GM08714 (cell line): ENCODE measurements at regions not wholly inside any gene's neighbourhood (a gene's known extent, or its start where the extent isn't known, plus 50 kb on each side); places are given as distances from the start of the nearest gene placed in this dataset.
"Not testable (repeated sequence)": the region's sequence is repeated elsewhere in the genome, so short reads cannot be mapped to it uniquely, and the experiment has no call there.

Experiments
- H3K4me3 ChIP-seq: fragments of 200-500 bp; sonication (Bioruptor generic); 2 replicates; pipeline ENCODE4 v1.5.1; 2014; ENCODE audit warnings: mild to moderate bottlenecking, low read length, inconsistent platforms
- ZNF274 ChIP-seq: IDR thresholded peaks from 2 replicates; pipeline ENCODE4 v1.6.1; 2012; ENCODE audit warnings: mild to moderate bottlenecking, low read depth, low read length

DNA sequence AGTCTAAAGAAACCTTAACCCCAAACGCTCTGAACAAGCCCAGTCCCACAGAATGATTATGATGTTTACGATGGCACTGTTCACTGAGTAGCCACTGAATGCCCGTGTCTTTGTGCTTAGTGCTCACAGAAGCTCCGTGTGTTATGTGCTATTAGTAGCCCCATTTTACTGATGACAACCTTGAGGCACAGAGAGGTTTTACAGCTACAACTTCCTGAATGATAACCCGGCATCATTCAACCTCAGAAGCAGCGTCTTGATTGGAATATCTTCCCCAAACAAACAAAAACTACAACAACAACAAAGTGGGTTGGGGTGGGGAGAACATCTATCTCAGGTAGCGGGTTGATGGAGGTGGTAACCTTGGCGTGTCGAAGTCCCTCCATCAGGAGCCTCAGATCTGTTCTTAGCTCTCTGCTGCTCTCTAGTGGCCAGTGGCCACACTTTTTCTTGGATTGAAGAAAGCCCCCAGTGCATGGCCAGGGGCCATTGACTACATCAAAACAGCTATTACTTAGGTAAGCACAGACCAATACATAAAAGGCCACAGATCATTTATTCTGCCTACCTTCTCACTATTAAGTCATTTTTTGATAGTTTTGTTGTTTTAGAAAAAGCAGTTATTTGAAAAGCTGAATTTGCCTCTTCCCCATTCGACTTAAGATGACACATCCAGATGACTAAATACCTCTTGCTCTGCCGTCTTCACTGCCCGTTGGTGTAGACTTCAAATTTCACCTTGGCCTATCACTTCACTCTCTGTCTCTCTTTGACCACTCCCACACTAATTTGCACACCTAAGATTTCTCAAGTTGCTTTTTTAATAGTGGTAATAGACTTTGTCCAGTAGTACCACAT, 376.9 kb downstream of the GALC start:
- no peak overlapping the region for H3K4me3 ChIP-seq
- TF ChIP-seq ZNF274: no peak

GRCh38 chr14:87615047-87615446, 377.9 kb downstream of the GALC start:
- no peak for TF ChIP-seq ZNF274
- H3K4me3 ChIP-seq: no peak overlapping the region

GRCh38 chr14:87613881-87614280, 379.1 kb downstream of the GALC start:
- TF ChIP-seq ZNF274: no peak
- no peak overlapping the region for H3K4me3 ChIP-seq

DNA sequence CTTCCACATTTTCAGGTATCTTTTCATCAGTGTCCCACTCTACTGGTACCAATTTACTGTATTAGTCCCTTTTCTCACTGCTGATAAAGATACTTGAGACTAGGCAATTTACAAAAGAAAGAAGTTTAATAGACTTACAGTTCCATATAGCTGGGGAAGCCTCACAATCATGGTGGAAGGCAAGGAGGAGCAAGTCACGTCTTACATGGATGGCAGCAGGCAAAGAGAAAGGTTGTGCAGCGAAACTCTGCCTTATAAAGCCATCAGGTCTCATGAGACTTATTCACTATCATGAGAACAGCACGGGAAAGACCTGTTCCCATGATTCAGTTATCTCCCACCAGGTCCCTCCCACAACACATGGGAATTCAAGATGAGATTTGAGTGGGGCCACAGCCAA, 385.9 kb downstream of the GALC start:
- not testable (repeated sequence) for H3K4me3 ChIP-seq

DNA sequence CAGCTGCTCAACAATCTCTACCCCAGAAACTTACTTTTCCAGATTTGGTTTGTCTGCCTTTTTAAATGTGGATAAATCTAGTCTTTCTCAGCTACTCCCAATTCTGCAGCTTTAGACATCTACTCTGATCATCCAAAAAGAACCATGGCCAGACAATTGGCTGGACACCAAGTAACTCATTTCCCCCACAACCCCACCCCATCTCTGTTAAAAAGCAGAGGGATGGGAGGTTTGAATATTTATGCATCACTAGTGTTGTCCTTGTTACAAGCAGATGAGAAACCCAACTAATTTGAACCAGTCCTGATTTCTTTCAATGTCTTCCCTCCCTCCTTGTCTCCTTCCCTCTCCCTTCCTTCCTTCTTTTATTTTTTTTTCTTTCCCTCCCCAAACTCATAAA, 391.9 kb downstream of the GALC start:
- no peak overlapping the region for H3K4me3 ChIP-seq
- no peak for TF ChIP-seq ZNF274

DNA sequence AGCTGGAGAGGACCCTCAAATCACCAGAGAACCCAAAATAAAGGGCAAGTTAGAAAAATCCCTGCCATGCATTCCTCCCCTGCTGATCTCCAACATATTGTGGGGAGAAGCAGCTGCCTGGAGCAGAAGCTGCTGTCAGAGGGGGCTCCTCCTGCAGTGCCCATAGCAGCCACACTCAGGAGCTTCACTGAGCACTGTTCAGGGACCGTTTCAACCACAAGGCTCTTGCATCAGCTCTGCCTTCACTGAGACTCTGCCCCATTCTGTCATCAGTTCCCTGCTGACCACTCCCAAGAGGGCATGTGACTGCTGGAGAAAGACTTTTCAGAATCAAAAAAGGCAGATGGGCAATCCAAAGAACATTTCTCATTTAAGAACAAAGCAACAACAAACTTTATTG, 392.7 kb downstream of the GALC start:
- TF ChIP-seq ZNF274: no peak
- H3K4me3 ChIP-seq: no peak overlapping the region

- no peak for TF ChIP-seq ZNF274
- no peak overlapping the region for H3K4me3 ChIP-seq
Observed at GRCh38 chr14:87581298-87581697, 411.7 kb downstream of the GALC start.

GRCh38 chr14:87579036-87579435, 413.9 kb downstream of the GALC start:
- TF ChIP-seq ZNF274: no peak
- H3K4me3 ChIP-seq: no peak overlapping the region

DNA sequence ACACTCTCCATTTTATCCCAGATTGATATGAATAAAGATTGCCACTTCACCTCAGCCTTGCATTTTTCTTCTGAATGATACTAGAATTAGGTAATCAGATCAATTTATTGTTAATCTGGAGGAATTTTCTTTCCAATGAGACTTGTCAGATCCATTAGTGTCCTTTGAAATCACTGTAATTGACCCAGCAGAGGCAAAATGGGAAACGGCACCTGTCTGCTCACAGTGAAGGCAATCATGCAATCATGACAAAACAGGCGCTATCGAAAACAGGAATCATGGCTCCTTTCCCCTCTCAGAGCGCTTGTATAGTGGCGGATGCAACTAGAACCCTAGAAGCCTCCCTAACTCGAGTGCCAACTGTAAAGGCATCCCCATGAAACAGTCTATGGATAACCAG, 417.6 kb downstream of the GALC start:
- H3K4me3 ChIP-seq: no peak overlapping the region
- no peak for TF ChIP-seq ZNF274

GRCh38 chr14:87573591-87573990, 419.4 kb downstream of the GALC start:
- TF ChIP-seq ZNF274: no peak
- no peak overlapping the region for H3K4me3 ChIP-seq

- H3K4me3 ChIP-seq: no peak overlapping the region
- no peak for TF ChIP-seq ZNF274
Observed at GRCh38 chr14:87567618-87568295, 425.2 kb downstream of the GALC start.

- no peak for TF ChIP-seq ZNF274
- no peak overlapping the region for H3K4me3 ChIP-seq
Observed at GRCh38 chr14:87566991-87567390, 426.0 kb downstream of the GALC start.

DNA sequence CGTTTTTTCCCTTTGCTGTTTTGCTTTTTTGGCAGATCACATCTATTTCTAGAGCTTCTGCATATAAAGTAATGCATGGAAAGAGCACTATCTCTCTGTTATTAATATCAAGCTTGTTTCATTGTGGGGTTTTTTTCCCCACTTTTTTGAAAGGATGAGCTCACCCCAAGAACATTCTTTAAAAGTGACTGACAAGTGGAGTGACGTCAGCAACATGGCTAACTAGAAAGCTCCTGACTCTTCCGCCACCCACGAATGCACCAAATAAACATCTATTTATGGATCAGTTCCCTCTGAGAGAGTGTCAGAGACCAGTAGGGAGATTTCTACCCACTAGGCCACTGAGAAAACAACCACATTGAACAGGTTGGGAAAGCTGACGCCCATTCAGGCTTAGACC, 445.4 kb downstream of the GALC start:
- TF ChIP-seq ZNF274: no peak
- H3K4me3 ChIP-seq: no peak overlapping the region

DNA sequence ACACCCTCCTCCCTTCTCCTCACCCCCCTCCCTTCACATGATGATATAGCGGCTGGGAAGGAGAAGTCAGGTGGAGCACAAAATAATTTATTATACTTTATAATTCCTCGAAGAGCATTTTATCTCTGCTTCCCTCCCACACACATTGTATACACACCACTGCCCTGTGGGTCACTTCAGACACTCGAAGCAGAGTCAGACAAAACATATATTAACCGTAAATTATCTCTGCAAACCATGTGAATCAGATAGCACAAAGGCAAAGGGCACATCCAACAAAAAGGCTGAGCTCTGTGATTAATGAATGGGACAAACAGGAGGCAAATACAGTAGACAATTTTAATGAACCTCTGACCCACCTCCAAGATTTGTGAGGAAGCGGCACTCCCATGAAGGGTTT, 450.7 kb downstream of the GALC start:
- TF ChIP-seq ZNF274: no peak
- H3K4me3 ChIP-seq: no peak overlapping the region

DNA sequence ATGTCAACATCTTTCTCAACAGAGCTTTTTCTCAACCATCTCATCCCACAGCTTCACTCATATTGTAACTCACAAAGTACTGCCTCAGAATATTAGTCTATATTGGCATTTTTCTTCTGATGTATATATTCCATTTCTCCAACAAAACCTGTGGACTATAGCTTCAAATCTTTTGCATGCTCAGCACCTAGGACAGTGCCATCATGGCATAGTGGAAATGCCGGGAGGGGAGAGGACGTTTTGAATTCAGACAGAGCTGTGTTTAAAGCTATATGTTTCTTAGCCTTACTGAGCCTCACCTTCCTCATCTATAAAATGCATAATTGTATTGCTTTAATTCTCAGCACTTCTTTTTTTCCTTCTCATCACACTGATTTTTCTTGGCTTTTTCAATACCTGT, 452.6 kb downstream of the GALC start:
- H3K4me3 ChIP-seq: no peak overlapping the region
- TF ChIP-seq ZNF274: no peak
